Chondrocyte (in vitro differentiated cells): ENCODE measurements at regions not wholly inside any gene's neighbourhood (a gene's known extent, or its start where the extent isn't known, plus 50 kb on each side); places are given as distances from the start of the nearest gene placed in this dataset.

Experiments
- DNase-seq: peaks from one replicate; pipeline ENCODE4 v3.0.0; 2021; ENCODE audit warnings: mixed read lengths, low spot score
- H3K27ac Mint-ChIP-seq: one replicate; pipeline ENCODE4 v1.8.0; 2021; ENCODE audit warnings: mild to moderate bottlenecking, moderate library complexity, mixed read lengths; ENCODE audit not compliant: unreplicated experiment
- H3K27me3 Mint-ChIP-seq: 2 replicates; pipeline ENCODE4 v1.8.0; 2021; ENCODE audit warnings: low read depth, mixed read lengths
- H3K36me3 Mint-ChIP-seq: 2 replicates; pipeline ENCODE4 v1.8.0; 2021; ENCODE audit warnings: low read depth, mixed read lengths
- H3K4me1 Mint-ChIP-seq: 2 replicates; pipeline ENCODE4 v1.8.0; 2021; ENCODE audit warnings: low read depth, mild to moderate bottlenecking, mixed read lengths
- H3K4me3 Mint-ChIP-seq: one replicate; pipeline ENCODE4 v1.8.0; 2021; ENCODE audit warnings: mild to moderate bottlenecking, moderate library complexity, mixed read lengths; ENCODE audit not compliant: unreplicated experiment
- H3K9me3 Mint-ChIP-seq: 2 replicates; pipeline ENCODE4 v1.8.0; 2021; ENCODE audit warnings: low read depth, mixed read lengths
- CTCF ChIP-seq: fragments of 200-600 bp; sonication (generic); IDR thresholded peaks from 2 replicates; pipeline ENCODE4 v1.5.0; 2021; ENCODE audit warnings: antibody characterized with exemption, mild to moderate bottlenecking, moderate library complexity

- H3K27ac Mint-ChIP-seq: no peak overlapping the region
- DNase-seq: no peak
- H3K27me3 Mint-ChIP-seq: no peaks in the 10 kb centered on the region
- no peaks in the 10 kb centered on the region for H3K36me3 Mint-ChIP-seq
- no peaks in the 10 kb centered on the region for H3K9me3 Mint-ChIP-seq
- TF ChIP-seq CTCF: no peak
- peaks cover 24% of the 10 kb centered on the region for H3K4me1 Mint-ChIP-seq
- H3K4me3 Mint-ChIP-seq: no peak overlapping the region
These were observed 86.4 kb downstream of the HMHB1 start for GRCh38 chr5:143898381-143898780.

- Mint-ChIP-seq H3K9me3 (peaks cover 2% of the 10 kb centered on the region), H3K27me3 (no peaks in the 10 kb centered on the region), H3K36me3 (no peaks in the 10 kb centered on the region), H3K4me1 (peaks cover 24% of the 10 kb centered on the region), H3K4me3 (no peak overlapping the region), H3K27ac (no peak overlapping the region)
- TF ChIP-seq CTCF: no peak
- DNase-seq: no peak
These were observed 87.1 kb downstream of the HMHB1 start for GRCh38 chr5:143898916-143899591.

GRCh38 chr5:143908959-143909358 lies 97.0 kb downstream of the HMHB1 start:
- H3K4me1 Mint-ChIP-seq: peaks cover 7% of the 10 kb centered on the region
- TF ChIP-seq CTCF: no peak
- no peaks in the 10 kb centered on the region for H3K36me3 Mint-ChIP-seq
- H3K9me3 Mint-ChIP-seq: peaks cover 3% of the 10 kb centered on the region
- H3K27me3 Mint-ChIP-seq: no peaks in the 10 kb centered on the region
- DNase-seq: no peak
- no peak overlapping the region for H3K4me3 Mint-ChIP-seq
- no peak overlapping the region for H3K27ac Mint-ChIP-seq

GRCh38 chr5:143913008-143913752 lies 101.2 kb downstream of the HMHB1 start:
- no peak for DNase-seq
- Mint-ChIP-seq H3K9me3 (no peaks in the 10 kb centered on the region), H3K27me3 (no peaks in the 10 kb centered on the region), H3K36me3 (no peaks in the 10 kb centered on the region), H3K27ac (peak overlapping the region; percentile 22), H3K4me3 (no peak overlapping the region), H3K4me1 (peaks cover 24% of the 10 kb centered on the region)
- TF ChIP-seq CTCF: no peak

DNA sequence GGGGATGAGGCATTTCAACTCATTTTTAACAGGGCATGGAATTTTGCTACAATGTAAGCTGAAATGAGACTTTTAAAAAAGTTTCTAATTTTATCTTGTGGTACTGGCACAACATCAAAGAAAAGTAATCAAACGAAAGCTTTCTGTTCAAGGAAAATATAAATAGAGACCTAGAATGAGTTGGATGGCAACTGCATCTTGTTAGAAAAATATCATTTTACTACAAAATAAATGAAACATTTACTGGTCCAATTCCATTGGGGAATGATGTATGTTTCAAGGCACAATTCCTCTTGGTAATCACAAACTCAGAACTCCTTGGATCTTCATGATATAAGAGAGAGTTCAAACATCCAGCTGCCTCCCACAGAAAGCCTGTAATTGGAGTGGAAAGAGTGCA lies 102.8 kb downstream of the HMHB1 start:
- H3K4me3 Mint-ChIP-seq: no peak overlapping the region
- TF ChIP-seq CTCF: no peak
- H3K36me3 Mint-ChIP-seq: no peaks in the 10 kb centered on the region
- no peaks in the 10 kb centered on the region for H3K27me3 Mint-ChIP-seq
- H3K4me1 Mint-ChIP-seq: peaks cover 24% of the 10 kb centered on the region
- H3K9me3 Mint-ChIP-seq: no peaks in the 10 kb centered on the region
- no peak overlapping the region for H3K27ac Mint-ChIP-seq
- no peak for DNase-seq
